Anterior cingulate cortex (tissue), 58 donors: ENCODE measurements at regions not wholly inside any gene's neighbourhood (a gene's known extent, or its start where the extent isn't known, plus 50 kb on each side); places are given as distances from the start of the nearest gene placed in this dataset.
"Not testable (repeated sequence)": the region's sequence is repeated elsewhere in the genome, so short reads cannot be mapped to it uniquely, and the experiment has no call there.

Experiments
- DNase-seq, 58 donors: peaks; one replicate each; lab custom pipeline; 2025; lab: John Stamatoyannopoulos, UW

- no peak for DNase-seq
Measured at GRCh38 chr1:189681252-189681919, 796.3 kb downstream of the BRINP3 start.

DNA sequence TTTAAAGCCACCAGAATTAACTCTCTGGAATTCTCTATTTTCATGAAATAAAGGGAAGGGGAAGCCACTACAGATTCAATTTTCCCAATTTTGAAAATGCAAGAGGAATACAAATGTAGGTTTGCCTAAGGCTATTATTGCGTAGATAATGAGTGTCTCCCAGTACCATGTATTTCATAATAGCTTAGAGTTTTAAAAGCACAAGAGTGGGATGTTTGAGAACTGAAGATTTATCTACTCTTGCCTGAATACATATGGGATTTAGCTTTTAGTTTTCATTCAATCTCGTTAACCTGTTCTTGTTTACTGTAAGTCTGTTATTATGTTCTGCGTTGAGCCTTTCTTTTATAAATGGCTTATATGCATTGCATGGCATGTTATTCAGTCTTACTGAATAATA is 795.1 kb downstream of the BRINP3 start:
- no peak for DNase-seq

GRCh38 chr1:189686288-189686687 is 791.4 kb downstream of the BRINP3 start:
- no peak for DNase-seq

GRCh38 chr1:189693140-189693539 is 784.5 kb downstream of the BRINP3 start:
- no peak for DNase-seq

DNA sequence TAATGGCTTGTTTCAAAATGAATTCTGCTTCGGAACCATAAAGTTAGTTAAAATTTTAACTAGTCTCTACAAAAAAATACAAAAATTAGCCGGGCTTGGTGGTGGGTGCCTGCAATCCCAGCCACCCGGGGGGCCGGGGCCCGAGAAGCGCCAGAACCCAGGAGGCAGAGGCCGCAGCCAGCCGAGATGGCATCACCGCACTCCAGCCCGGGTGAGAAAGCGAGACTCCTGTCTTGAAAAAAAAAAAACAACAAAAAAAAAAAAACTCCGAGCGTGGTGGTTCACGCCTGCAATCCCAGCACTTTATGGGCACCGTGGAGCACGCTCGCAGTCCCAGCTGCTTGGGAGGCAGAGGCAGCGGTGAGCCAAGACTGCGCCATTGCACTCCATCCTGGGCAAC is 781.4 kb downstream of the BRINP3 start:
- DNase-seq: no peak

- no peak for DNase-seq
Measured at GRCh38 chr1:189697113-189697512, 780.6 kb downstream of the BRINP3 start.

DNA sequence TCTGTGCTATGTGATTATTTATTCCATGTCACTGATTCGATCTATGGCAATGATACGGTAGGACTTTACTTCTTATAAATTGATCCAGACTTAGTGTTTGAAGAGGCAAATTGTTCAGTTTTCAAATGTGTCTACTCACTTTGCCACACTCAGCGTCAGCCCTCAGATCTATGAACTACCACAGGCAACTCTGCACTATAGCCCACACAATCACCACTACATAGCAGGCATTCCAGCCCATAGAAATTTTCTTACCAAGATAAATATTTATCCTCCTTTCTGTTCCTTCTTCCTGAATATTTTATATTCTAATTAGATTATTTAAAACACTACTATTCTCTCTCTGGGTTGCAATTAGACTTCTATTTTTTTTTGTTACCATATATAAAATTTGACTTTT is 776.1 kb downstream of the BRINP3 start:
- DNase-seq: no peak

- DNase-seq: no peak
Measured at GRCh38 chr1:189706594-189706993, 771.1 kb downstream of the BRINP3 start.

DNA sequence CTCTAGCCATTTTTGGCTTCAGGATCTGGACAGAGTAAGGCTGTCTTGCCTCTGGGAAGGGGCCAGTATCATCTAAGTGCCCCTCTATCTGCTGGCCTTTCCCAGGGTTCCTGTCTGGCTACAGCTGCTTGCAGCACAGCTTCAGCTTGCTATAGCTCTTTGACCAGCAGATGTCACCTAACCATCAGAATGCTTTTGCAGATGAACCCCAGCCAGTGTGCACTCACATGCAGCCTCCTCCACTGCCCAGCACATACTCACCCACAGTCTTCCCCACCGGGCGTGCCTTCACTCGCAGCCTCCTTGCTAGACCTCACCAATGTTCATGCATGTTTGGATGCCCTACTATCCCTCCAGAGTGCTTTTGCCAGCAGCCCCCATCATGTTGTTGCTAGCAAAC is 769.0 kb downstream of the BRINP3 start:
- DNase-seq: no peak

DNA sequence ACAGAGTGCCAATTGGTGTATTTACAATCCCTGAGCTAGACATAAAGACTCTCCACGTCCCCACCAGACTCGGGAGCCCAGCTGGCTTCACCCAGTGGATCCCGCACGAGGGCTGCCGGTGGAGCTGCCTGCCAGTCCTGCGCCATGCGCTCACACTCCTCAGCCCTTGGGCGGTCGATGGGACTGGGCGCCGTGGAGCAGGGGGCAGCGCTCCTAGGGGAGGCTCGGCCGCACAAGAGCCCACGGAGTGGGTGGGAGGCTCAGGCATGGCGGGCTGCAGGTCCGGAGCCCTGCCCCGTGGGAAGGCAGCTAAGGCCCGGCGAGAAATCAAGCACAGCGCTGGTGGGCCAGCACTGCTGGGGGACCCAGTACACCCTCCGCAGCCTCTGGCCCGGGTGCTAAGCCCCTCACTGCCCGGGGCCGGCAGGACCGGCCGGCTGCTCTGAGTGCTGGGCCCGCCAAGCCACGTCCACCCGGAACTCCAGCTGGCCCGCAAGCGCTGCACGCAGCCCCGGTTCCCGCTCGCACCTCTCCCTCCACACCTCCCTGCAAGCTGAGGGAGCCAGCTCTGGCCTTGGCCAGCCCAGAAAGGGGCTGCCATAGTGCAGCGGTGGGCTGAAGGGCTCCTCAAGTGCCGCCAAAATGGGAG is 759.4 kb downstream of the BRINP3 start:
- not testable (repeated sequence) for DNase-seq

DNA sequence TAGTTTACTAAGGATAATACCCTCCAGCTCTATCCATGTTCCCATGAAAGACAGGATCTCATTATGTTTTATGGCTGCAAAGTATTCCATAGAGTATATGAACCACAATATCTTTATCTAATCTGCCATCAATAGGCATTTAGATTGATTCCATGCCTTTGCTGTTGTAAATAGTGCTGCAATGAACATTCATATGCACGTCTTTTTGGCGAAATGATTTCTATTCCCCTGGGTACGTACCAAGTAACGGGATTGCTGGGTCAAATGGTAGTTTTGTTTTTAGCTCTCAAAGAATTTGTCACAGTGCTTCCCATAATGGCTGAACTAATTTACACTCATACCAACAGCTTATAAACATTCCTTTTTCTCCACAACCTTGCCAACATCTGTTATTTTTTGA is 750.9 kb downstream of the BRINP3 start:
- no peak for DNase-seq

GRCh38 chr1:189751311-189751710 is 726.4 kb downstream of the BRINP3 start:
- DNase-seq: no peak

DNA sequence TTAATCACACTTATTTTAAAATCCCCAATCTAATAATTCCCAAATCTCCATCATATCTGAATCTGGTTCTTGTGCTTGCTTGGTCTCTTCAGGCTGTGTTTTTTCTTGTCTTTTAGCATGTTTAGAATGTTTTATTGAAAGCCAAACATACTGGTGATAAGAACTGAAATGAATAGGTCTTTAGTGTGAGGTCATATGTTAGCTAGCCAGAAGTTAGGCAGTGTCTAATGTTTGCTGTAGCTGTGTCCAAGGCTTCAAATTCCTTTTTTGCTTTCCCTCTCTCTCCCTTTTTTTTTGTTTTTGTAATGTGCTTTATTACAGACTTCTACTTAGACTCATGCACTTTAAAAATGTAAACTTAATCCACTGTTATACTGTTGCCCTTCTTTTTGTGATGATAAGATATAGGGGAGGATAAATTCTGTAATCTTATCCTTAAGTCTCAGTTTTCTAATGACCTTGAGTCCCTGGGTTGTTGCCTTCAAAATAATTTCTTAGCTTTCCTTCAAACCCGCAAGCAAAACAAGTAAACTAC is 725.1 kb downstream of the BRINP3 start:
- no peak for DNase-seq

DNA sequence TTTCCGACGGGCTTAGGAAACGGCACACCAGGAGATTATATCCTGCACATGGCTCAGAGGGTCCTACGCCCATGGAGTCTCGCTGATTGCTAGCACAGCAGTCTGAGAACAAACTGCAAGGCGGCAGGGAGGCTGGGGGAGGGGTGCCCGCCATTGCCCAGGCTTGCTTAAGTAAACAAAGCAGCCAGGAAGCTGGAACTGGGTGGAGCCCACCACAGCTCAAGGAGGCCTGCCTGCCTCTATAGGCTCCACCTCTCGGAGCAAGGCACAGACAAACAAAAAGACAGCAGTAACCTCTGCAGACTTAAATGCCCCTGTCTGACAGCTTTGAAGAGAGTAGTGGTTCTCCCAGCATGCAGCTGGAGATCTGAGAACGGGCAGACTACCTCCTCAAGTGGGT is 722.6 kb downstream of the BRINP3 start:
- not testable (repeated sequence) for DNase-seq

- no peak for DNase-seq
Measured at GRCh38 chr1:189764391-189765320, 713.0 kb downstream of the BRINP3 start.

GRCh38 chr1:189769448-189769847 is 708.2 kb downstream of the BRINP3 start:
- no peak for DNase-seq

DNA sequence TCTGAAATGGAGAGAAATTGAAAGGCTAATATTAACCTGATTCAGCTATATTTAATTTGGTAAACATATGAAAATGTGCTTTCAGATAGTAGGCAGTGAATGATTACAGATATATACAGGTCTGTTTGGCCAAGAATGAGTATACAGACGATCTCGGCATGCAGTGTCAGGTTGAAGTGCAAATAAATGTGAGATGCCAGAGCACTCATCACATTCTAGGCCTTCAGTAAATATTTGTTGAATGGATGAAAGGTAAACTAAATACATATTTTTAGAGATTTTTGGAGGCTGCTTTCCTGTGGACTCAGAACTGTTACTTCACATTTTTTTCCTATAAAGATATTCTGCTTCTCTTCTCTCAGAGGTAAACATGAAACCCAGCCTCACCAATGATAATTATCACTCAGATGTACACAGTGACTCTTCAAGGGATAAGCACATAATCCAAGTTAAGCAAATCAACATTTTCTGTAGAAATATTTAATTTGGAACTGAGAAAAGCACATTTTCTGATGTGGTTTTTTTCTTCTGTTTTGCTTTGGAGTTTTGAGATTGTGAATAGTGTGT is 702.9 kb downstream of the BRINP3 start:
- DNase-seq: no peak

GRCh38 chr1:189775343-189775742 is 702.3 kb downstream of the BRINP3 start:
- DNase-seq: no peak

DNA sequence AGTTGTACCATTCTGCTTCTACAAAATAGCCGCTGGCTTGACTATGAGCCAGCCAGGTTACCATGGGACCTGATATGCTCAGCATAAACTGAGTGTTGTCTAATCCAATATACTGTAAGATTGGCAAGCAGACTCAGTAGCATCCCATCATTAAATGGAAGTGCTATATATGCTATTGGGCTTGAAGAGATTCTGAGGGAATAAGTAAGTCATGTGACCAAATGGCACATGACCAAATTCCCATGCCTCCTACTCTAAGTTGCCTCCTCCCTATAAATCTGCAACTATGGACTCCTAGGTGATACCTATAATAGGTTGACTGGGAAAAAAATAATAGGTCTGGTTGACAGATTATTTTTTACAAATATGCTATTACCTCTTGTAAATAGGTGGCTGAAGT is 698.6 kb downstream of the BRINP3 start:
- no peak for DNase-seq

DNA sequence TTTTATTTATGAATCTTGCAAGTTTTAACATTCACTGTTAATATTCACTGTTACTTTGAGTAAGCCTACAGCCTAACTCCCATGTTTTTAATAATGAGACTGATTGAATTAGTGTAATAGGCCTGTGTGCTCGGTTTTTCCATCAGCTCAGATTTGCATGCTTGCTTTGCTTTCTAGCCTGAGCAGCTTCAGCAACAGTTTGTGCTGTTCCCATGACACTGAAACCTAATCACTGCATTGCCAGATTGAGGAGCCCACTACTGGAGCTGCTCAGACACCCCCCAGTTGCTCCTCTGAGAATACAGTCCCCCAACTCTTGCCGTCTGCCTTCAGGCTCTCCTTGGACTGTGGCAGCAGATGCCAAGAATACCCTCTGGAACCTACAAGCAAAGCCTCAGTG is 695.4 kb downstream of the BRINP3 start:
- DNase-seq: no peak

GRCh38 chr1:189783456-189783855 is 694.2 kb downstream of the BRINP3 start:
- DNase-seq: no peak
